H1 (cell line): ENCODE measurements at regions not wholly inside any gene's neighbourhood (a gene's known extent, or its start where the extent isn't known, plus 50 kb on each side); places are given as distances from the start of the nearest gene placed in this dataset.

Experiments used
- CTCF ChIA-PET: fragments of 300-600 bp; sonication (Branson Sonifier 250); formaldehyde crosslinking; loops from one replicate; lab custom pipeline; 2021; ENCODE audit not compliant: partially characterized antibody; lab: Charles Lee
- POLR2A ChIA-PET: fragments of 300-600 bp; sonication (Branson Sonifier 250); formaldehyde crosslinking; loops from one replicate; lab custom pipeline; 2021; ENCODE audit warnings: inconsistent platforms; ENCODE audit not compliant: partially characterized antibody; lab: Charles Lee
- DNase-seq, 2 experiments: peaks; one replicate each; pipeline versions ENCODE4 v3.0.0 to v3.0.0-alpha.2; 2010 to 2022; ENCODE audit warnings: low spot score in 2 of 2, low read depth in 1 of 2, mixed read lengths in 1 of 2
- FAIRE-seq: peaks from 2 replicates; lab custom pipeline; 2011; peaks lifted over from hg19 to GRCh38; lab: Jason Lieb, UNC
- H2AFZ ChIP-seq: 2 replicates; pipeline ENCODE4 v1.8.1; 2012; ENCODE audit warnings: low read length, inconsistent platforms
- H2AK5ac ChIP-seq: 2 replicates; pipeline ENCODE4 v1.6.1; 2013; ENCODE audit warnings: low read depth, low read length
- H2BK120ac ChIP-seq: replicated peaks from 2 replicates; pipeline ENCODE3; 2013; ENCODE audit warnings: low read depth, low read length, inconsistent platforms
- H2BK12ac ChIP-seq: 2 replicates; pipeline ENCODE4 v1.6.1; 2013; ENCODE audit warnings: low read depth, low read length
- H2BK15ac ChIP-seq: 2 replicates; pipeline ENCODE4 v1.6.1; 2013; ENCODE audit warnings: low read length
- H2BK20ac ChIP-seq: 2 replicates; pipeline ENCODE4 v1.6.1; 2013; ENCODE audit warnings: low read length
- H2BK5ac ChIP-seq: 2 replicates; pipeline ENCODE4 v1.6.1; 2013; ENCODE audit warnings: low read depth, low read length
- H3K14ac ChIP-seq: 2 replicates; pipeline ENCODE4 v1.6.1; 2013; ENCODE audit warnings: inconsistent platforms; ENCODE audit not compliant: insufficient read length
- H3K18ac ChIP-seq: 2 replicates; pipeline ENCODE4 v1.6.1; 2013; ENCODE audit warnings: low read length; ENCODE audit errors: extremely low read depth
- H3K23ac ChIP-seq: 2 replicates; pipeline ENCODE4 v1.6.1; 2013; ENCODE audit warnings: inconsistent platforms; ENCODE audit not compliant: insufficient read length
- H3K23me2 ChIP-seq: 2 replicates; pipeline ENCODE4 v1.6.1; 2013; ENCODE audit warnings: low read depth, low read length
- H3K27ac ChIP-seq: 2 replicates; pipeline ENCODE4 v1.6.1; 2011; ENCODE audit warnings: low read depth, low read length, inconsistent platforms
- H3K27me3 ChIP-seq, 4 experiments: replicated peaks in 1 of 4; 1 replicate in 1 of 4; 2 replicates in 3 of 4; pipeline versions ENCODE4 v1.6.1 to v1.8.1; 2011 to 2013; ENCODE audit warnings: low read length in 3 of 4, mild to moderate bottlenecking in 3 of 4, inconsistent platforms in 2 of 4, mixed read lengths in 2 of 4, moderate library complexity in 1 of 4; ENCODE audit not compliant: control insufficient read depth in 3 of 4, insufficient read depth in 3 of 4; ENCODE audit errors: extremely low read depth in 1 of 4
- H3K36me3 ChIP-seq, 4 experiments: 2 replicates each; pipeline versions ENCODE4 v1.6.1 to v1.8.1; 2011 to 2013; ENCODE audit warnings: mild to moderate bottlenecking in 4 of 4, low read length in 3 of 4, moderate library complexity in 2 of 4, control low read depth in 1 of 4, inconsistent platforms in 1 of 4; ENCODE audit not compliant: insufficient read depth in 4 of 4, control insufficient read depth in 2 of 4
- H3K4ac ChIP-seq: replicated peaks from 2 replicates; pipeline ENCODE3; 2013; ENCODE audit warnings: low read length, low read depth, mixed read lengths, inconsistent platforms; ENCODE audit not compliant: insufficient read length
- H3K4me1 ChIP-seq, 4 experiments: replicated peaks in 1 of 4; 1 replicate in 1 of 4; 2 replicates in 3 of 4; pipeline versions ENCODE4 v1.6.1 to v1.8.1; 2011 to 2013; ENCODE audit warnings: low read length in 3 of 4, inconsistent platforms in 2 of 4, mixed read lengths in 1 of 4; ENCODE audit not compliant: insufficient read depth in 4 of 4, control insufficient read depth in 3 of 4
- H3K4me2 ChIP-seq, 2 experiments: 2 replicates each; pipeline versions ENCODE4 v1.6.1 to v1.8.1; 2011 to 2013; ENCODE audit warnings: low read depth in 2 of 2, low read length in 2 of 2, control low read depth in 1 of 2, inconsistent platforms in 1 of 2, mild to moderate bottlenecking in 1 of 2; ENCODE audit not compliant: insufficient read depth in 1 of 2
- H3K4me3 ChIP-seq, 4 experiments: fragments of 200-600, 300-600 bp in 1 of 4; sonication (generic), shearing (Covaris generic), sonication (Bioruptor Twin) in 1 of 4; 2 replicates each; pipeline versions ENCODE4 v1.5.1 to v1.8.1; 2011 to 2016; ENCODE audit warnings: low read length in 4 of 4, low read depth in 3 of 4, control low read depth in 2 of 4, inconsistent platforms in 2 of 4, mild to moderate bottlenecking in 2 of 4, mixed read lengths in 1 of 4, moderate library complexity in 1 of 4; ENCODE audit not compliant: insufficient read depth in 2 of 4; ENCODE audit errors: extremely low read depth in 1 of 4
- H3K56ac ChIP-seq: replicated peaks from 2 replicates; pipeline ENCODE3; 2013; ENCODE audit warnings: low read depth, mild to moderate bottlenecking, mixed read lengths, low read length, inconsistent platforms; ENCODE audit not compliant: insufficient read length
- H3K79me1 ChIP-seq: 2 replicates; pipeline ENCODE4 v1.6.1; 2013; ENCODE audit warnings: low read depth, low read length, control low read depth
- H3K79me2 ChIP-seq, 2 experiments: 2 replicates each; pipeline versions ENCODE4 v1.6.1 to v1.8.1; 2012 to 2013; ENCODE audit warnings: low read length in 2 of 2, mild to moderate bottlenecking in 2 of 2, inconsistent platforms in 1 of 2; ENCODE audit not compliant: insufficient read depth in 2 of 2, control insufficient read depth in 1 of 2
- H3K9ac ChIP-seq, 4 experiments: replicated peaks in 1 of 4; 1 replicate in 1 of 4; 2 replicates in 3 of 4; pipeline versions ENCODE4 v1.6.1 to v1.8.1; 2011 to 2013; ENCODE audit warnings: low read depth in 3 of 4, low read length in 3 of 4, control low read depth in 2 of 4, mild to moderate bottlenecking in 2 of 4, moderate library complexity in 2 of 4, inconsistent platforms in 1 of 4; ENCODE audit errors: extremely low read depth in 1 of 4
- H3K9me3 ChIP-seq, 2 experiments: 2 replicates each; pipeline versions ENCODE4 v1.6.1 to v1.8.1; 2012 to 2013; ENCODE audit warnings: mild to moderate bottlenecking in 2 of 2, moderate library complexity in 2 of 2, control low read depth in 1 of 2, inconsistent platforms in 1 of 2, low read depth in 1 of 2, low read length in 1 of 2, mixed read lengths in 1 of 2; ENCODE audit not compliant: insufficient read depth in 2 of 2
- H4K20me1 ChIP-seq, 2 experiments: replicated peaks in 1 of 2; 2 replicates each; pipeline versions ENCODE3 to v1.8.1; 2011 to 2013; ENCODE audit warnings: inconsistent platforms in 2 of 2, low read length in 2 of 2, mild to moderate bottlenecking in 1 of 2; ENCODE audit not compliant: insufficient read depth in 2 of 2, control insufficient read depth in 1 of 2
- H4K5ac ChIP-seq: 2 replicates; pipeline ENCODE4 v1.6.1; 2013; ENCODE audit warnings: low read length, low read depth, mixed read lengths, inconsistent platforms; ENCODE audit not compliant: insufficient read length
- H4K8ac ChIP-seq: 2 replicates; pipeline ENCODE4 v1.8.0; 2013; ENCODE audit warnings: mild to moderate bottlenecking, moderate library complexity, low read length, inconsistent platforms; ENCODE audit not compliant: insufficient read depth; ENCODE audit errors: extremely low read depth
- H4K91ac ChIP-seq: replicated peaks from 2 replicates; pipeline ENCODE3; 2013; ENCODE audit warnings: low read length, mixed read lengths, inconsistent platforms; ENCODE audit not compliant: insufficient read length
- BCL11A ChIP-seq, 2 experiments: IDR thresholded peaks; one replicate each; pipeline ENCODE4 v1.6.1; 2011; ENCODE audit warnings: low read depth in 2 of 2, low read length in 2 of 2, mild to moderate bottlenecking in 2 of 2
- BRCA1 ChIP-seq: IDR thresholded peaks from 2 replicates; pipeline ENCODE4 v1.6.1; 2012; ENCODE audit warnings: low read depth, low read length, improper control_type of control experiment
- CHD1 ChIP-seq: IDR thresholded peaks from 2 replicates; pipeline ENCODE4 v1.6.1; 2012; ENCODE audit warnings: low read depth, low read length, improper control_type of control experiment
- CTBP2 ChIP-seq: IDR thresholded peaks from 2 replicates; pipeline ENCODE4 v1.7.0; 2011; ENCODE audit warnings: borderline replicate concordance, mild to moderate bottlenecking, moderate library complexity, mixed read lengths, low read length; ENCODE audit not compliant: insufficient read depth, insufficient read length
- FOSL1 ChIP-seq: IDR thresholded peaks from 2 replicates; pipeline ENCODE4 v1.6.1; 2011; ENCODE audit warnings: mild to moderate bottlenecking, low read depth, low read length, moderate library complexity; ENCODE audit not compliant: insufficient read depth
- GTF2F1 ChIP-seq: IDR thresholded peaks from 2 replicates; pipeline ENCODE4 v1.6.1; 2012; ENCODE audit warnings: low read depth, low read length, improper control_type of control experiment, borderline replicate concordance
- JUN ChIP-seq: IDR thresholded peaks from 2 replicates; pipeline ENCODE4 v1.6.1; 2011; ENCODE audit warnings: low read depth, mild to moderate bottlenecking, improper control_type of control experiment, low read length
- KDM4A ChIP-seq: IDR thresholded peaks from one replicate; pipeline ENCODE4 v1.7.1; 2012; ENCODE audit warnings: low read depth, mild to moderate bottlenecking, moderate library complexity, low read length, inconsistent platforms; ENCODE audit not compliant: severe bottlenecking
- NRF1 ChIP-seq: IDR thresholded peaks from 2 replicates; pipeline ENCODE4 v1.6.1; 2011; ENCODE audit warnings: mild to moderate bottlenecking, low read depth, low read length, improper control_type of control experiment
- RNF2 ChIP-seq: fragments of 200-900, 300-1000 bp; sonication (generic); IDR thresholded peaks from 2 replicates; pipeline ENCODE4 v1.7.1; 2016; ENCODE audit warnings: borderline replicate concordance, low read depth, mild to moderate bottlenecking, antibody characterized with exemption, low read length; ENCODE audit not compliant: poor library complexity, severe bottlenecking; ENCODE audit errors: missing control alignments
- SIX5 ChIP-seq: IDR thresholded peaks from 2 replicates; pipeline ENCODE4 v1.6.1; 2011; ENCODE audit warnings: mild to moderate bottlenecking, low read depth, low read length
- TEAD4 ChIP-seq: IDR thresholded peaks from 2 replicates; pipeline ENCODE4 v1.6.1; 2012; ENCODE audit warnings: low read depth, low read length, inconsistent platforms, mixed read lengths
- WGBS, 2 experiments: shearing (Covaris generic) in 1 of 2; methylation state at CpG; one replicate each; pipeline versions ENCODE4 v1.1.6 to v1.1.7; 2013 to 2015; ENCODE audit warnings: low lambda C conversion rate in 2 of 2, mixed read lengths in 2 of 2, inconsistent platforms in 1 of 2, low coverage in 1 of 2, missing lambda C conversion rate in 1 of 2; ENCODE audit not compliant: insufficient replicate concordance in 2 of 2, insufficient coverage in 1 of 2, insufficient read length in 1 of 2; ENCODE audit errors: extremely low coverage in 1 of 2, missing lambda C conversion rate in 1 of 2; 5-methylcytosine and 5-hydroxymethylcytosine counted together
- TF ChIP-seq, protein P1 (sequence below): IDR thresholded peaks from 2 replicates; pipeline ENCODE4 v1.6.1; 2012; ENCODE audit warnings: low read length, inconsistent platforms

GRCh38 chr16:60337671-60338070, 1603.6 kb upstream of the GOT2 start:
- WGBS, 2 experiments, result 94% methylated on average over 4 of the region's 4 CpGs; no CpG with 5 or more reads in 1 of the 2 experiments
- Histone ChIP-seq H3K4me3 (no peak overlapping the region), H2BK5ac (no peak overlapping the region), H3K4ac (no peak overlapping the region), H3K4me1 (no peaks in the 10 kb centered on the region), H4K5ac (no peak overlapping the region), H2AFZ (no peak overlapping the region), H3K9me3 (0 out of 4 replicates have a peak, but pooled peaks cover 0 to 1% of the 10 kb centered on the region in 2 experiments), H2BK120ac (no peak overlapping the region), H2BK15ac (no peak overlapping the region), H3K23ac (no peak overlapping the region), H3K79me2 (no peaks in the 10 kb centered on the region), H2AK5ac (no peak overlapping the region), H3K14ac (no peak overlapping the region), H3K27ac (no peak overlapping the region), H3K27me3 (no peaks in the 10 kb centered on the region), H4K91ac (no peak overlapping the region), H3K36me3 (no peaks in the 10 kb centered on the region), H3K23me2 (no peaks in the 10 kb centered on the region), H3K4me2 (no peak overlapping the region), H2BK20ac (no peak overlapping the region), H3K79me1 (no peaks in the 10 kb centered on the region), H2BK12ac (no peak overlapping the region), H3K9ac (no peak overlapping the region), H3K56ac (no peak overlapping the region), H4K20me1 (no peaks in the 10 kb centered on the region), H3K18ac (no peak overlapping the region), H4K8ac (no peak overlapping the region)
- no peak for FAIRE-seq
- DNase-seq, result no peak
- ChIA-PET POLR2A (no interaction called here), CTCF (interaction anchor here (1.1 kb wide), 1 partner anchor 13 kb away, joined by 3 read pairs; no protein-coding TSS in a partner anchor)
- TF ChIP-seq BCL11A (IDR thresholded peaks at IDR 0.05; ENCODE audit: low read depth in 2 of 2, low read length in 2 of 2), result no peak
- no peak for TF ChIP-seq GTF2F1
- no peak for TF ChIP-seq JUN
- no peak for TF ChIP-seq BRCA1
- TF ChIP-seq KDM4A, result no peak
- no peak for TF ChIP-seq TEAD4
- TF ChIP-seq, protein P1, sequence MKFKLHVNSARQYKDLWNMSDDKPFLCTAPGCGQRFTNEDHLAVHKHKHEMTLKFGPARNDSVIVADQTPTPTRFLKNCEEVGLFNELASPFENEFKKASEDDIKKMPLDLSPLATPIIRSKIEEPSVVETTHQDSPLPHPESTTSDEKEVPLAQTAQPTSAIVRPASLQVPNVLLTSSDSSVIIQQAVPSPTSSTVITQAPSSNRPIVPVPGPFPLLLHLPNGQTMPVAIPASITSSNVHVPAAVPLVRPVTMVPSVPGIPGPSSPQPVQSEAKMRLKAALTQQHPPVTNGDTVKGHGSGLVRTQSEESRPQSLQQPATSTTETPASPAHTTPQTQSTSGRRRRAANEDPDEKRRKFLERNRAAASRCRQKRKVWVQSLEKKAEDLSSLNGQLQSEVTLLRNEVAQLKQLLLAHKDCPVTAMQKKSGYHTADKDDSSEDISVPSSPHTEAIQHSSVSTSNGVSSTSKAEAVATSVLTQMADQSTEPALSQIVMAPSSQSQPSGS, result no peak
- TF ChIP-seq RNF2, result no peak
- no peak for TF ChIP-seq NRF1
- TF ChIP-seq CHD1, result no peak
- TF ChIP-seq FOSL1, result no peak
- TF ChIP-seq SIX5, result no peak
- no peak for TF ChIP-seq CTBP2
